Activated naive CD4-positive, alpha-beta T cell treated with anti-CD3 and anti-CD28 coated beads, Interleukin-2, amount 50 U/mL, for 24 hours (primary cell): ENCODE measurements at regions not wholly inside any gene's neighbourhood (a gene's known extent, or its start where the extent isn't known, plus 50 kb on each side); places are given as distances from the start of the nearest gene placed in this dataset.
"Not testable (repeated sequence)": the region's sequence is repeated elsewhere in the genome, so short reads cannot be mapped to it uniquely, and the experiment has no call there.

Source experiments
- H3K27ac Mint-ChIP-seq: one replicate; pipeline ENCODE4 v1.8.0; 2021; ENCODE audit warnings: mild to moderate bottlenecking, mixed read lengths
- H3K27me3 Mint-ChIP-seq: one replicate; pipeline ENCODE4 v1.8.0; 2021; ENCODE audit warnings: mixed read lengths
- H3K36me3 Mint-ChIP-seq: one replicate; pipeline ENCODE4 v1.8.0; 2021; ENCODE audit warnings: mixed read lengths
- H3K4me1 Mint-ChIP-seq: one replicate; pipeline ENCODE4 v1.8.0; 2021; ENCODE audit warnings: mixed read lengths
- H3K4me3 Mint-ChIP-seq: one replicate; pipeline ENCODE4 v1.8.0; 2021; ENCODE audit warnings: mild to moderate bottlenecking, mixed read lengths
- H3K9me3 Mint-ChIP-seq: one replicate; pipeline ENCODE4 v1.8.0; 2021; ENCODE audit warnings: mixed read lengths

- not testable (repeated sequence) for H3K27ac Mint-ChIP-seq, H3K4me1 Mint-ChIP-seq, H3K27me3 Mint-ChIP-seq, H3K4me3 Mint-ChIP-seq, H3K9me3 Mint-ChIP-seq, H3K36me3 Mint-ChIP-seq
Observed at GRCh38 chr3:21923156-21923555, 172.1 kb upstream of the ZNF385D start.

- no peaks in the 10 kb centered on the region for H3K36me3 Mint-ChIP-seq
- peaks cover 11% of the 10 kb centered on the region for H3K9me3 Mint-ChIP-seq
- no peaks in the 10 kb centered on the region for H3K4me1 Mint-ChIP-seq
- H3K4me3 Mint-ChIP-seq, result no peak overlapping the region
- H3K27ac Mint-ChIP-seq, result no peak overlapping the region
- H3K27me3 Mint-ChIP-seq, result no peaks in the 10 kb centered on the region
Observed at GRCh38 chr3:21927261-21927660, 176.3 kb upstream of the ZNF385D start.

- H3K36me3 Mint-ChIP-seq, result no peaks in the 10 kb centered on the region
- H3K4me1 Mint-ChIP-seq, result no peaks in the 10 kb centered on the region
- no peak overlapping the region for H3K4me3 Mint-ChIP-seq
- no peaks in the 10 kb centered on the region for H3K27me3 Mint-ChIP-seq
- H3K9me3 Mint-ChIP-seq, result peaks cover 2% of the 10 kb centered on the region
- no peak overlapping the region for H3K27ac Mint-ChIP-seq
Observed at GRCh38 chr3:21934591-21934990, 183.6 kb upstream of the ZNF385D start.

GRCh38 chr3:21936207-21936606 is 185.2 kb upstream of the ZNF385D start:
- no peaks in the 10 kb centered on the region for H3K36me3 Mint-ChIP-seq
- no peak overlapping the region for H3K4me3 Mint-ChIP-seq
- H3K27me3 Mint-ChIP-seq, result no peaks in the 10 kb centered on the region
- H3K9me3 Mint-ChIP-seq, result peaks cover 4% of the 10 kb centered on the region
- H3K27ac Mint-ChIP-seq, result no peak overlapping the region
- no peaks in the 10 kb centered on the region for H3K4me1 Mint-ChIP-seq

GRCh38 chr3:21938267-21938681 is 187.3 kb upstream of the ZNF385D start:
- H3K9me3 Mint-ChIP-seq, result peaks cover 4% of the 10 kb centered on the region
- H3K36me3 Mint-ChIP-seq, result no peaks in the 10 kb centered on the region
- H3K4me1 Mint-ChIP-seq, result no peaks in the 10 kb centered on the region

GRCh38 chr3:21942328-21942727 is 191.3 kb upstream of the ZNF385D start:
- H3K27me3 Mint-ChIP-seq, result no peaks in the 10 kb centered on the region
- peaks cover 4% of the 10 kb centered on the region for H3K9me3 Mint-ChIP-seq
- H3K4me3 Mint-ChIP-seq, result no peak overlapping the region
- no peaks in the 10 kb centered on the region for H3K36me3 Mint-ChIP-seq
- no peak overlapping the region for H3K27ac Mint-ChIP-seq
- H3K4me1 Mint-ChIP-seq, result no peaks in the 10 kb centered on the region

More at GRCh38 chr3:21938267-21938681, 187.3 kb upstream of the ZNF385D start:
- no peaks in the 10 kb centered on the region for H3K27me3 Mint-ChIP-seq
- H3K27ac Mint-ChIP-seq, result no peak overlapping the region
- H3K4me3 Mint-ChIP-seq, result no peak overlapping the region

GRCh38 chr3:21944251-21944650 is 193.2 kb upstream of the ZNF385D start:
- Mint-ChIP-seq H3K4me1 (no peaks in the 10 kb centered on the region), H3K36me3 (no peaks in the 10 kb centered on the region), H3K27ac (no peak overlapping the region), H3K27me3 (no peaks in the 10 kb centered on the region), H3K9me3 (peaks cover 4% of the 10 kb centered on the region), H3K4me3 (no peak overlapping the region)

GRCh38 chr3:21952856-21953255 is 201.8 kb upstream of the ZNF385D start:
- peaks cover 20% of the 10 kb centered on the region for H3K9me3 Mint-ChIP-seq
- H3K4me3 Mint-ChIP-seq, result no peak overlapping the region
- no peak overlapping the region for H3K27ac Mint-ChIP-seq
- no peaks in the 10 kb centered on the region for H3K27me3 Mint-ChIP-seq
- no peaks in the 10 kb centered on the region for H3K4me1 Mint-ChIP-seq
- H3K36me3 Mint-ChIP-seq, result no peaks in the 10 kb centered on the region

GRCh38 chr3:21954709-21955108 is 203.7 kb upstream of the ZNF385D start:
- no peaks in the 10 kb centered on the region for H3K27me3 Mint-ChIP-seq
- no peaks in the 10 kb centered on the region for H3K4me1 Mint-ChIP-seq
- H3K27ac Mint-ChIP-seq, result no peak overlapping the region
- peaks cover 20% of the 10 kb centered on the region for H3K9me3 Mint-ChIP-seq
- no peak overlapping the region for H3K4me3 Mint-ChIP-seq
- no peaks in the 10 kb centered on the region for H3K36me3 Mint-ChIP-seq

GRCh38 chr3:21955406-21955805 is 204.4 kb upstream of the ZNF385D start:
- Mint-ChIP-seq H3K27me3 (no peaks in the 10 kb centered on the region), H3K4me3 (no peak overlapping the region), H3K36me3 (no peaks in the 10 kb centered on the region), H3K27ac (no peak overlapping the region), H3K9me3 (peaks cover 18% of the 10 kb centered on the region), H3K4me1 (no peaks in the 10 kb centered on the region)

- H3K9me3 Mint-ChIP-seq, result no peaks in the 10 kb centered on the region
- H3K27ac Mint-ChIP-seq, result no peak overlapping the region
Observed at GRCh38 chr3:21960033-21960432, 209.0 kb upstream of the ZNF385D start.

GRCh38 chr3:21962456-21962855 is 211.4 kb upstream of the ZNF385D start:
- no peak overlapping the region for H3K4me3 Mint-ChIP-seq
- no peak overlapping the region for H3K27ac Mint-ChIP-seq
- H3K36me3 Mint-ChIP-seq, result no peaks in the 10 kb centered on the region
- H3K27me3 Mint-ChIP-seq, result no peaks in the 10 kb centered on the region
- H3K9me3 Mint-ChIP-seq, result no peaks in the 10 kb centered on the region
- H3K4me1 Mint-ChIP-seq, result no peaks in the 10 kb centered on the region

More at GRCh38 chr3:21960033-21960432, 209.0 kb upstream of the ZNF385D start:
- Mint-ChIP-seq H3K36me3 (no peaks in the 10 kb centered on the region), H3K4me1 (no peaks in the 10 kb centered on the region), H3K4me3 (no peak overlapping the region), H3K27me3 (no peaks in the 10 kb centered on the region)

- not testable (repeated sequence) for H3K4me1 Mint-ChIP-seq, H3K27ac Mint-ChIP-seq, H3K9me3 Mint-ChIP-seq, H3K36me3 Mint-ChIP-seq, H3K27me3 Mint-ChIP-seq, H3K4me3 Mint-ChIP-seq
Observed at GRCh38 chr3:21966457-21966856, 215.4 kb upstream of the ZNF385D start.

- Mint-ChIP-seq H3K9me3 (peaks cover 17% of the 10 kb centered on the region), H3K27me3 (no peaks in the 10 kb centered on the region), H3K27ac (no peak overlapping the region), H3K36me3 (no peaks in the 10 kb centered on the region), H3K4me1 (no peaks in the 10 kb centered on the region), H3K4me3 (no peak overlapping the region)
Observed at GRCh38 chr3:21979706-21980105, 228.7 kb upstream of the ZNF385D start.

GRCh38 chr3:21989341-21990042 is 238.5 kb upstream of the ZNF385D start:
- no peaks in the 10 kb centered on the region for H3K4me1 Mint-ChIP-seq
- H3K9me3 Mint-ChIP-seq, result no peaks in the 10 kb centered on the region
- no peak overlapping the region for H3K27ac Mint-ChIP-seq
- no peaks in the 10 kb centered on the region for H3K36me3 Mint-ChIP-seq
- no peak overlapping the region for H3K4me3 Mint-ChIP-seq
- no peaks in the 10 kb centered on the region for H3K27me3 Mint-ChIP-seq

GRCh38 chr3:21991061-21991460 is 240.1 kb upstream of the ZNF385D start:
- H3K36me3 Mint-ChIP-seq, result no peaks in the 10 kb centered on the region
- no peaks in the 10 kb centered on the region for H3K9me3 Mint-ChIP-seq
- H3K27me3 Mint-ChIP-seq, result no peaks in the 10 kb centered on the region
- no peaks in the 10 kb centered on the region for H3K4me1 Mint-ChIP-seq
- H3K27ac Mint-ChIP-seq, result no peak overlapping the region
- H3K4me3 Mint-ChIP-seq, result no peak overlapping the region

GRCh38 chr3:21995079-21995607 is 244.1 kb upstream of the ZNF385D start:
- H3K36me3 Mint-ChIP-seq, result no peaks in the 10 kb centered on the region
- no peak overlapping the region for H3K4me3 Mint-ChIP-seq
- no peaks in the 10 kb centered on the region for H3K4me1 Mint-ChIP-seq
- H3K27me3 Mint-ChIP-seq, result no peaks in the 10 kb centered on the region
- H3K9me3 Mint-ChIP-seq, result no peaks in the 10 kb centered on the region
- no peak overlapping the region for H3K27ac Mint-ChIP-seq
